Left forelimb (tissue), 1 donor: ENCODE measurements at regions not wholly inside any gene's neighbourhood (a gene's known extent, or its start where the extent isn't known, plus 50 kb on each side); places are given as distances from the start of the nearest gene placed in this dataset.

ENCODE experiments used
- DNase-seq: peaks from one replicate; pipeline ENCODE4 v3.0.0-alpha.2; 2018; ENCODE audit warnings: low spot score

- no peak for DNase-seq
These were observed 295.0 kb upstream of the ZNF521 start for GRCh38 chr18:25646971-25647370.

GRCh38 chr18:25639596-25639995 lies 287.6 kb upstream of the ZNF521 start:
- DNase-seq: no peak

- no peak for DNase-seq
These were observed 281.6 kb upstream of the ZNF521 start for GRCh38 chr18:25633563-25633962.

GRCh38 chr18:25630682-25631081 lies 278.7 kb upstream of the ZNF521 start:
- no peak for DNase-seq

GRCh38 chr18:25621682-25622081 lies 269.7 kb upstream of the ZNF521 start:
- no peak for DNase-seq

GRCh38 chr18:25621144-25621543 lies 269.2 kb upstream of the ZNF521 start:
- no peak for DNase-seq

- DNase-seq: no peak
These were observed 262.2 kb upstream of the ZNF521 start for GRCh38 chr18:25614168-25614567.

GRCh38 chr18:25612466-25612865 lies 260.5 kb upstream of the ZNF521 start:
- no peak for DNase-seq

- DNase-seq: no peak
These were observed 256.1 kb upstream of the ZNF521 start for GRCh38 chr18:25608091-25608490.

GRCh38 chr18:25604894-25605597 lies 253.1 kb upstream of the ZNF521 start:
- DNase-seq: no peak

GRCh38 chr18:25604196-25604893 lies 252.4 kb upstream of the ZNF521 start:
- no peak for DNase-seq

GRCh38 chr18:25599443-25599842 lies 247.5 kb upstream of the ZNF521 start:
- no peak for DNase-seq

- DNase-seq: no peak
These were observed 245.5 kb upstream of the ZNF521 start for GRCh38 chr18:25597476-25597875.

- DNase-seq: no peak
These were observed 243.5 kb upstream of the ZNF521 start for GRCh38 chr18:25595274-25596060.

- DNase-seq: no peak
These were observed 242.4 kb upstream of the ZNF521 start for GRCh38 chr18:25594351-25594750.

- DNase-seq: no peak
These were observed 240.9 kb upstream of the ZNF521 start for GRCh38 chr18:25592804-25593360.

- no peak for DNase-seq
These were observed 238.5 kb upstream of the ZNF521 start for GRCh38 chr18:25590456-25590855.

GRCh38 chr18:25587545-25587944 lies 235.6 kb upstream of the ZNF521 start:
- no peak for DNase-seq

- DNase-seq: no peak
These were observed 217.0 kb upstream of the ZNF521 start for GRCh38 chr18:25568986-25569385.

- no peak for DNase-seq
These were observed 212.1 kb upstream of the ZNF521 start for GRCh38 chr18:25563816-25564683.

GRCh38 chr18:25563346-25563745 lies 211.4 kb upstream of the ZNF521 start:
- no peak for DNase-seq

- no peak for DNase-seq
These were observed 210.0 kb upstream of the ZNF521 start for GRCh38 chr18:25561918-25562317.
